Lower leg skin (tissue), 4 donors: ENCODE measurements at regions not wholly inside any gene's neighbourhood (a gene's known extent, or its start where the extent isn't known, plus 50 kb on each side); places are given as distances from the start of the nearest gene placed in this dataset.

Source experiments
- DNase-seq, 2 donors: peaks; one replicate each; pipeline ENCODE4 v3.0.0-alpha.2; 2019; ENCODE audit warnings: low spot score in 2 of 2
- H3K4me3 ChIP-seq: fragments of 200-600 bp; sonication (generic); 2 replicates; pipeline ENCODE4 v1.5.1; 2017; ENCODE audit warnings: mild to moderate bottlenecking, low read depth; ENCODE audit not compliant: poor library complexity, severe bottlenecking
- CTCF ChIP-seq, 3 donors: fragments of 450-650 bp; IDR thresholded peaks; one replicate each; pipeline ENCODE4 v1.5.1; 2016; ENCODE audit warnings: antibody characterized with exemption in 3 of 3, mild to moderate bottlenecking in 3 of 3, moderate library complexity in 2 of 3
- POLR2A ChIP-seq, 2 donors: fragments of 450-650 bp; IDR thresholded peaks; one replicate each; pipeline ENCODE4 v1.6.1; 2016 to 2017; ENCODE audit warnings: antibody characterized with exemption in 2 of 2, mild to moderate bottlenecking in 1 of 2, moderate library complexity in 1 of 2
- WGBS, 2 donors: methylation state at CpG; one replicate each; pipeline ENCODE4 v1.1.5; 2018; 5-methylcytosine and 5-hydroxymethylcytosine counted together
- intact Hi-C: fragments of 100-400 bp; cut with DNase I; formaldehyde crosslinking; loops from one replicate; pipeline ENCODE4 v1.15.0; 2023; ENCODE audit warnings: low total_unique reads

- DNase-seq, result peak; percentile 4 to 53
- intact Hi-C loops, result no loop called here
These were observed 866.2 kb downstream of the TBC1D22A start for GRCh38 chr22:47628477-47629272.

GRCh38 chr22:47627556-47628253, 865.3 kb downstream of the TBC1D22A start:
- 29 to 37% methylated on average over 17 of the region's 17 CpGs for WGBS, 2 donors
- DNase-seq, result peak; percentile 28 to 53
- TF ChIP-seq POLR2A (IDR thresholded peaks at IDR 0.05), result no peak
- TF ChIP-seq CTCF (IDR thresholded peaks at IDR 0.05), result no peak
- intact Hi-C loops, result no loop called here
- no peak overlapping the region for H3K4me3 ChIP-seq

More at GRCh38 chr22:47628477-47629272, 866.2 kb downstream of the TBC1D22A start:
- TF ChIP-seq POLR2A (IDR thresholded peaks at IDR 0.05) (no peak), CTCF (IDR thresholded peaks at IDR 0.05) (no peak)
- no peak overlapping the region for H3K4me3 ChIP-seq
- 90 to 91% methylated on average over 17 of the region's 17 CpGs for WGBS, 2 donors

- WGBS, 2 donors, result 81 to 82% methylated on average over 15 of the region's 15 CpGs
- intact Hi-C loops, result no loop called here
- peak; percentile 11 to 76 for DNase-seq
- no peak overlapping the region for H3K4me3 ChIP-seq
- TF ChIP-seq POLR2A (IDR thresholded peaks at IDR 0.05) (no peak), CTCF (IDR thresholded peaks at IDR 0.05) (no peak)
These were observed 864.3 kb downstream of the TBC1D22A start for GRCh38 chr22:47626428-47627390.

- peak; percentile 10 to 78 for DNase-seq
- TF ChIP-seq CTCF (IDR thresholded peaks at IDR 0.05), result no peak
- no peak for TF ChIP-seq POLR2A (IDR thresholded peaks at IDR 0.05)
- no peak overlapping the region for H3K4me3 ChIP-seq
- WGBS, 2 donors, result 81 to 83% methylated on average over 30 of the region's 30 CpGs
- intact Hi-C loops, result no loop called here
These were observed 863.3 kb downstream of the TBC1D22A start for GRCh38 chr22:47625531-47626427.

- 77 to 82% methylated on average over 13 of the region's 13 CpGs for WGBS, 2 donors
- DNase-seq, result peak in 1 of 2 donors; percentile 84
- TF ChIP-seq CTCF (IDR thresholded peaks at IDR 0.05), result no peak
- TF ChIP-seq POLR2A (IDR thresholded peaks at IDR 0.05), result no peak
- intact Hi-C loops, result no loop called here
- no peak overlapping the region for H3K4me3 ChIP-seq
These were observed 862.5 kb downstream of the TBC1D22A start for GRCh38 chr22:47625013-47625385.
